Stimulated activated CD4-positive, alpha-beta T cell treated with anti-CD3 and anti-CD28 coated beads, Interleukin-15, amount 100 ng/mL, for 1 hour (primary cell): ENCODE measurements at regions not wholly inside any gene's neighbourhood (a gene's known extent, or its start where the extent isn't known, plus 50 kb on each side); places are given as distances from the start of the nearest gene placed in this dataset.

Experiments used
- DNase-seq, 2 donors: peaks; one replicate each; pipeline ENCODE4 v3.0.0-alpha.2; 2020; ENCODE audit warnings: low read depth in 1 of 2, low spot score in 1 of 2

DNA sequence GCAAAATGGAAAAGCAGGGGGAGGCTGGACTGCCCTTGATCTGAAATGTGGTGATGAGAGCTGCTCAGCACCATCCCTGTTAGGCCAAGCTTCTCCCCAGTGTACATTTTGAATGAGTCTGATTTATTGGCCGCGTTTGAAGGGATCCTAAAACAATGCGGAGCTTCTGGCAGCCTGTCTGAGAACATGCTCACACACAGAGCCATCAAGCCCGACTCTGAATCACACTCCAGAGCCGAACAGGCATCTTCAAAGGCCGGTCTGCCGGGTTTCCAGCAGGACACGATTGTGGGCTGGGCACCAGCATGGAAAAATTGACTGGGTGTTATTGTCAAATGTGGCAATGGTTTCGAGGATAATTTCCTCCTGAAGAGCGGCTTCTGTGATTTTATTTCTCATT is 235.9 kb downstream of the TFAP2C start:
- DNase-seq: no peak

DNA sequence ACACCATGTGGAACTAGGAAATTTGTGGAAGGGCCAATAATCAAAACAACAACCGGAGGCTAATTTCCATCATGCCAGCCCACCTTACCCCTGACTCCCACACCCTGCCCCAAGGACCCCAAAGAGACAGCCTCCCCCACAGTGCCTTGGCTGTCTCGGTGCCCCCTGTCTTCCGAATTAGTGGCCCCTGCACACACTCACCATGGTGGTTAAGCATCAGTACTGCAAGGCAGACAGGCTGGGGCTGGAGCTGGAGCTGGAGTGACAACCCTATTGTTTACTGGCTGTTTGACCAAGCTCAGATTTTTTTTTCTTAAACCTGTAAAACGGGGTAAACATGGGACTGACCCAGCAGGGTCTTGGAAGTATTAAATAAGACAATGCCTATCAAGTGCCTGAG is 238.0 kb downstream of the TFAP2C start:
- DNase-seq: no peak

DNA sequence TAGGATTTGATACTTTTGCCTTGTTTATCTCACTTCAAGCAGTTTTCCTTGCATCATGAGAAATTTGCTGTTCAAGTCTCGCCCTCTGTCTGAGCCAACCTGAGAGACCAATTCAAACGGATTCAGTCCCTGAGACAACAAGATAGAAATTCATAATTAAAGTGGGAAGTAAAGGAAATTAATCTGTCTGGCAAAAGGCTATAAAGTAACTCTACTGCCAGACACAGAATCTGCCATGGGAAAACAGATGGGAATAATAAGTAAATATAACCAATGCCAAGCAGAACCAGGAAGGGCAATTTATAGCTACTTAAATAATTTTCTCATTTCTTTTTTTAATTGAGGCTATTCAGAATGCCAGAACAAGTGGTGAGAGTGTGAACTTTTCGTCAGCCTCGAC is 239.6 kb downstream of the TFAP2C start:
- DNase-seq: no peak

DNA sequence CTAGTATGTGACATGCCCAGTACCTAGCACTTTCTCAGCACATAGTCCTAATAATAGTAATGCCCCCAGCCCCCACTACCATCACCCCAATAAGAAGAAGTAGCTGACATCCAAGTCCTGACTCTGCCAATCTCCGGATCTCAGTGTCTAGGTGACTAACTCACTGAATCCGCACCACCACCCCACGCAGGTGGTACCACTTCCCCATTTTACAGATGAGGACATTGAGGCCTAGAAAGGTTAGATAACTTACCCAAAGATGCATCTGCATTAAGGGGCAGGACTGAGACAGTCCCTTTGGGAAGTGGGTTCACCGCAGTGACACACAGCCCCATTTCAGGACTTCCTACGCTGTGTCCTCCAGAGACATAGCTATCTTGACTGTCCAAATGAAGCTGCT is 241.2 kb downstream of the TFAP2C start:
- no peak for DNase-seq

DNA sequence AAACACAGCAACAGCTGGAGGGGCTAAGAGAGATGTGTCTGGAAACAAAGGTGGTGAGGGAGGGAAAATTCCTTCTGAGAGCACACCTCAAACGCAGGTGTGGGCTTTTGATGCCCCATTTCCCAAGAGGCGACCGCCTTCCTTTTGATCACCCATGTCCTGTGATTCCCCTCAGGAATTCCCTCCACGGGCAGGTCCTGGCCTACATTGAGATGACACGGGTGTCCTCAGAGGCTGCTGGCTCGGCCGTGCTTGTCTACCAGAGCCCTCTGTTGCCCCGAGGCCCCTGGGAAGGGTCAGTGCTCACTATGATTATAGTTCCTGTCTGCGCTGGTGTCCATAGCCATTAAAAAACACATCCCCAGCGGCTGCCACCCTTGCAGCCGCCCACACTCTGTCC is 242.6 kb downstream of the TFAP2C start:
- no peak for DNase-seq

DNA sequence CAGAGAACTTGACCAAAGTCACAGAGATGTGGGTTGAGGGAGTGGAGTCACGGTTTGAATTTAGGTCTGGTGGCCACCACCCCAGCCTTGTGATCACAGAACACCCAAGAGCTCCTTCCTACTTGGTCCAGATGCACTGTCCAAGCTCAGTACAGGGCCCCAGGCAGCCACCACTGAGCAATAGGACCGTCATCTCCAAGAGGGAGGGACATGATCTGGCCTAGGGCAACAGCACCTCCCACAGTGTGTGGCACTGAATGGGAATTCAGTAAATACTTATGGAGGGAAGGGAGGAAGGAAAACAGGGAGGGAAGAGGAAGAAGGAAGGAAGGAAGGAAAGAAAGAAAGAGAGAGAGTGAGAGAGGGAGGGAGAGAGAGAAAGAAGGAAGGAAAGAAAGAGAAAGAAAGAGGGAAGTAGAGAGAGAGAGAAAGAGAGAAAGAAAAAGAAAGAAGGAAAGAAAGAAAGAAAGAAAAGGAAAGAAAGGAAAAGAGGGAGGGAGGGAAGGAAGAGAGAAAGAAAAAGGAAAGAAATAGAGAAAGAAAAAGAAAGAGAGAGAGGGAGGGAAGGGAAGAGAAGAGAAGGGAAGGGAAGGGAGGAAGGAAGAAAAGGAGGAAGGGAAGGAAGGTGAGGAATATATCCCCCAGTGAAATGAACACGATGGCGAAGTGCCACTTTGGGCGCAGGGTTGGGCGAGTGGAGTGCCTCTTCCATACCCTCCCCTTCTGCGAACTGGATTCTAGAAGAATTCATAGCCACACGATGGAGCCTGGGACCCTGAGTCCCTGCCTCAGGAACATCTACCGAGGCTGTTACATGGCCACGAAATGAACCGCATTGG is 243.7 kb downstream of the TFAP2C start:
- DNase-seq: no peak

DNA sequence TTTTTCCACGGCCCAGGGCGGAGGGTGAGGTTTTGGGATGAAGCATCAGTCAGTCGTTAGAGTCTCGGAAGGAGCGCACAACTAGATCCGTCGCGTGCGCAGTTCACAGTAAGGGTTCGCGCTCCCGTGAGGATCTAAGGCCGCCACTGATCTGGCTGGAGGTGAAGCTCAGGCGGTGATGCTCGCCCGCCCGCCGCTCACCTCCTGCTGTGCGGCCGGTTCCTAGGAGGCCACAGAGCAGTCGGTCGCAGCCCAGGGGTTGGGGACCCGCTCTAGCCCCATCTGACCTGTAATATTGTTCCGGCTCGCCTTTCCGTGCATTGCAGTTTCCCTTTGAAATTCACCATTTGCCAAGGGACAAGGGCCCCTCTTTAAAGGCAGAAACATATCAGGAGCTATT is 244.7 kb downstream of the TFAP2C start:
- DNase-seq: no peak

DNA sequence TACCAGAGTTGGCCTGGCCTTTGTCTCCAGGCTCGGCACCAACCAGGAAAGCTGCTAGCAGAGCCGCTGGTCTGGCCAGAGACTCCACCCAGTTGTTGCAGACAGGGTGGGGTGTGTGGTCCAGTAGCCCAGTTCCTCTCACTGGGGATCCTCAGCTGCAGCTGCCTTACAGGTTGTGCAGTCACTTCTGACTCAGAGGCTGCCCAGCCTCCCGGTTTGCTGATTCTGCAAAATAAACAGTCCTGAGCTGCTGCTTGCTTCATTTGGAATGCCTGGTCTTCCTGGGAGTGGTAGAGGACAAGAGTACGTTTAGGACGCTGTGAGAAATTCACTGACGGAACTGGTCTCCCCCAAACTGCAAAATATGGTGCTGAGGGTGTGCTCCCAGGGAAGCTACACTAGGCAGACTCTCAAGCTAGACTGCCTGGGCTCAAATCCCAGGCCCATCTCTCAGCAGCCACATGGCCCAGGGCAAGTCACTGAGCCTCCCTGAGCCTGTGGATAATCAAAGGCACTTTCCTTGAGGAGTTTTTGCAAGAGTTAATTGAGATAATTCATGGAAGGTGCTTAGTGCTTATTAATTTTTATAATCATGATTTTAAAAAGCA is 246.1 kb downstream of the TFAP2C start:
- no peak for DNase-seq

DNA sequence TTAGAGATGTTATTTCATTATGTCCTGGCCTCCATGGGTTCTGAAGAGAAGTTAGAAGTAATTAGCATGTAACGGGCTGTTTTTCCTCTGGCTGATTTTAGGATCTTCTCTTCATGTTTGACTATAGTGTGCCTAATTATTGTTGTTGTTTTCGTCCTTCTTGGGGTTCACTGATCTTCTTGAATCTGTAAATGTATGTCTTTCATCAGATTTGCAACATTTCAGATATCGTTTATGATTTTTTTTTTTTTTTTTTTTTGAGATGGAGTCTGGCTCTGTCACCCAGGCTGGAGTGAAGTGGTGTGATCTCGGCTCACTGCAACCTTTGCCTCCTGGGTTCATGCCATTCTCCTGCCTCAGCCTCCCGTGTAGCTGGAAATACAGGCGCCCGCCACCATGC is 246.7 kb downstream of the TFAP2C start:
- no peak for DNase-seq

DNA sequence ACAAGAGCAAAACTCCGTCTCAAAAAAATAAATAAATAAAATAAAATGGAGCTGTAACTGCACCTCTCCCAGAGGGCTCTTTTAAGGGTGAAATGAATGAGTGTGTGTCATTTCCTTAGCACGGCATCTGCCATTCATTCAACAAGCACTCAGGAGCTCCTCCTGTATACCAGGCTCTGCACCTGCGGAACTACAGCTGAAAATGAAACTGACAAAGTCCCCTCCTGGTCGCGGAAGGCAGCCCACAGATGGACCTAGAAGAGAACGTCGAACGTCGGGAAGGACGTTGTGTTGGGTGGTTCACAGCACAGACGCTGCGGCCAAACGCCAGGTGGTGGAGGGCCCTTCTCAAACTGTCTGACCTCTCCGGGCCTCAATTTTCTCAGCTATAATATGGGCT is 256.4 kb downstream of the TFAP2C start:
- DNase-seq: no peak

DNA sequence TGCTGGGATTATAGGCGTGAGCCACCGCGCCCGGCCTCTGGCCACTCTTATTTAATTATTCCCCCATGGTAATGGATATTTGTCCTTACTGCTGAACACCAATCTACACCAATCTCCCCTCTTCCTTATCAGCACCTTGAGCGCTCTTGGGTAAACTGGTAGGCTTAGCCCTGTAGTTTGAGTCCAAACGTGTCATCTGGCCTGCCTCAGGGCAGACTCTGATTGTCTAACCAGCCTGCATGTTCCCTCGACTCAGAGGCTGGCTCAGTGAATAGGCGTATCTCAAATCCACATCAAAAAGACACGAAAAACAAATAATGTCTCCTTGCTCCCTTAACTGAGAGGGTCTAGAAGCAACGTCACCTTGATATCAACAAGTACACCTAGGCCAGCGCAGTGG is 260.9 kb downstream of the TFAP2C start:
- DNase-seq: no peak

DNA sequence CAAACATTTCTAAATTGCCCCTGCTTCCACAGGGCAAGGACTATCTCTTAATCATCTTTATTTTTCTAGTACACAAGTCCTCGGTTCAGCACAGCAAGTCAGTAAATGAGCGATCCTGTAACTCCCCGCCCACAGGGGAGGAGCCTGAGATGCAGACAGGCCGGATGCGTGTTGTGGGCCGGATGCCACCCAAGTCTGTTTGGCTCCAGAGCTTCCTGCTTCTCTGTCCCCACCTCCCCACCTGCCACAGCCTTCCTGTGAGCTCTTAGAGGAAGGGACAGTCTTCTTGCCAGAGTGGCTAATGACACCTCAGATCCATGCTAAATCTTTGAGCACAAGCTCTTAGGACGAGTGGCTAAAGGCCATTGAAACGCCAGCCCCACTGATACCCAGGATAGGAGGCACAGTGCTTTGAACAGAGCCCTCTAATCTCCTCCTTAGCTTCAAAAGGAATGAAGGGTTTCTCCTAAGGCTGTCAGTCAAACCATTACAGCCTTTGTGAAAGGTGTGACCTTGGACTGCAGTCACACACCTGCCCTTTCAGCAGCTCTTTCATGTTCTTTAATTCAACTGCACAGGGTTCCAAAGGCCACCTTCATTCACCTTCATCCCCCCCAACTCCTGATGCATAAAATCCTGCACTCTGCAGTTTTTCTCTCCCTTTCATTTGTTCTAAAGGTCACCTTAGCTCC is 264.3 kb downstream of the TFAP2C start:
- DNase-seq: no peak

DNA sequence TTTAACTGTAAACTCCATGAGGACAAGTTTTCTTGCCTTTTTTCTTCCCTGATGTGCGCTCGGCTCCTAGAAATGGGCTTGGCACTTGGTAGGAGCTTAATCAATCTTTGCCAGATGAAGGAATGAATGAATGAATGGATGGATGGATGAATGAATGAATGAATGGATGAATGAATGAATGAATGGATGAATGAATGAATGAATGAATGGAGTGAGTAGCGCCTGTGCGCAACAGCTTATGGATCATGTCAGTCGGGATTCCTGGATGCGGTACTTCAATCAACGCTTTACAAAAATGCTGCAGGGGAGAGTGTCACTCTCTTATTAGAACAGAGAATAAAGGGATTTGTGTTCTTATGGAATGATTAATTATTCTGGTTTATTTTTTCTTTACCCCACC is 267.3 kb downstream of the TFAP2C start:
- no peak for DNase-seq

DNA sequence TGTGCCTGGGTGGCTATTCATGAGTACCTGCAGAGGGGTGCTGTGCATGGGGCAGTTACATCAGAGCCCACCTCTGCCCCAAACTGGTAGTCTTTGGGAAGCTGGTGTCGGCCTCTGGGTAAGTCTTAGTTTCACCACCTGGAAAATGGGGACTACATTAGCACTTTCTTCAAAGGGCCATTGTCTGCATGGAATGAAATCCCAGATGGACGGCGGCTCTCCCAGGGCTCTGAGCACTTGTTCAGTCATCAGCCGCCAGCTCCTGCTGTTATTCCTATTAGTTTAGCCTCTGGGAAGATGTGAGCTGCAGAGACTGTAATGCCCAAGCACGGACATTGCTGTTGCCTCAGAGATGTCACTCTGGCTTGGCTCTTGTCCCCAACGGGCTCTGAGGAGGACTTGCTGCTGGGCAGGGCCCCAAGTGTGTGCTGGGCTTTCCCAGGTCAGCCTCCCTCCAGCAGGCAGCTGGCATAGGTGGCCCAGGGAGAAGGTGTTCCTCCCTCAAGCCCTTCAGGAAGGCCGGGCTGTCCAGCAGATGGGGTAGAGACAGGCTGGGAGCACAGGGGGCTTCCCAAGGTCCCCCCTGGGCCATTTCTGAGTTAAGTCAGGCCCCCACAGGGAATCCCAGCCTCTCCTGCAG is 268.3 kb downstream of the TFAP2C start:
- no peak for DNase-seq

DNA sequence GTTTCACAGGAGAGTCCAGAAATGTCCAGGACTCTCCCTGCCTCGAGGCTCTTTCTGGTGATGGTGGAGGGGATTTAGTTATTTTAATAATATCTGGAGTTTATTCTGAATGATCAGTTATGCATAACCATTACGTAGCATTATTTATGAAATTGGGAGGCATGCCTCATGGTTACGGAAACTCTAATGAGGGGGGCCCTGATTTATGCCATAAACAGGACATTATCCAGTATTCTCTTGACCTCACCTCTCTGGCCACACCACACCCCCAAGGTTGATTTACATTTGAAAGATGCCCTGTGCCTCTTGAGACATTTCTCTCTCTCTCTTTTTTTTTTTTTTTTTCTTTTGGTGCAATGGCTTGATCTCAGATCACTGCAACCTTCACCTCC is 268.8 kb downstream of the TFAP2C start:
- DNase-seq: no peak

DNA sequence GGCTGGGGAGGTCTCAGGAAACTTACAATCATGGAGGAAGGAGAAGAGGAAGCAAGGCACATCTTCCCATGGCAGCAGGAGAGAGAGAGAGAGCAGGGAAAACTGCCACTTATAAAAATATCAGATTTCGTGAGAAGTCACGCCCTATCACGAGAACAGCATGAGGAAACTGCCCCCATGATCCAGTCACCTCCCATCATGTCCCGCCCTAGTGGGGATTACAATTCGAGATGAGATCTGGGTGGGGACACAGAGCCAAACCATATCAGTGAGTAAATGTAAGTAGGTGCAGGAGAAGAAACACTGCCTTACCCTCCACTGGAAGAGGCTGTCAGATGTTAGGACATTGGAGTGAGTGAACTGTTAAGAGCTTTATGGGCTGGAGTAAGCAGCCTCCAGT is 270.4 kb downstream of the TFAP2C start:
- DNase-seq: no peak

DNA sequence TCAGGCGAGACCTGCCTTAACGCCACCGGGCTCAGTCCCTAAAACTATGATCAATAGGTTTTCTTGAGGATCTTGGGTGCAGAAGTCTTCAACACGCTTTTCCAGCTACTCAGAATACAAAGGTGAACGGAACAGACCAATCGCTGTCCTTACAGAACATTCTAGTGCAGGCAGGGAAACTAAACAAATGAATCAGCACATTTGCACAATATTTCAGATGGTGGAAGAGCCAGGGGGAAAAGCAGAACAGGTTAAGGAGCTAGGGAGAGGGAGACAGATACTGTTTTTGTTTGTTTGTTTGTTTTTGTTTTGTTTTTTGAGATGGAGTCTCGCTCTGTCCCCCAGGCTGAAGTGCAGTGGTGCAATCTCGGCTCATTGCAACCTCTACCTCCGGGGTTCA is 271.1 kb downstream of the TFAP2C start:
- DNase-seq: no peak

DNA sequence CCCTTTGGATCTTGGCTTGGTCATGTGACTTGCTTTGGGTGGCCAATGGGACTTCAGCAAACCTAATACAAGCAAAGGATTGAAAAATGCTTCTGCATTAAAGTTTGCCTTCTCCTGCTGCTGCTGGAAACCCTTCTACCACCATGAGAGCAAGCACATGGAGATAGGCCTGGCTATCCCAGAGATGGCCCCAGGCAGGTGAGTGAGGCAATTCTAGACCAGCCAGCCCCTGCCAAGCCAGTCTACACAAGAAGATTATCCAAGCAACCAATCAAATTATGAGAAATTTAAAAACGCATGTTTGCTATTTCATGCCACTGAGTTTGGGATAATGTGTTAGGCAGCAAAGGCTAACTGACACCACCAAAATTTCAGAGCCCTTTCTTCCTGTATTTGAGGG is 274.3 kb downstream of the TFAP2C start:
- DNase-seq: no peak

DNA sequence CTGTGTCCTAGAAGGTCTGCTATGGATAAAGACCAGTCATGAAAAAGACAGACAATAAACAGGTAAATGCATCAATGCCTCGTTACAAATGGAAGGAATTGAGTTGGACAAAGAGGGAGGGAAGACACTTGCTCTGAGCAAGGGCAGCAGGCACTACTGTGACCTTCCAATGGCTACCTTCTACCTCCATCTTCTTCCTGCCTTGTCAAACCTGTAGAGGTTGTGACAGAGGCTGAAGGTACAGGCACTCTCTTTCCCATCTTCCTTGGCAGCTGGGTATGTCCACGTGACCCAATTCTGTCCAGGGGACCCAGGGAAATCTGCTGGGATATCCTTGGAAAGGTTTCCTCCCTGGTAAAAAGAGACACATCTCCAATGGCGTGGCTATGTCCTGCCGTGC is 274.8 kb downstream of the TFAP2C start:
- DNase-seq: no peak

DNA sequence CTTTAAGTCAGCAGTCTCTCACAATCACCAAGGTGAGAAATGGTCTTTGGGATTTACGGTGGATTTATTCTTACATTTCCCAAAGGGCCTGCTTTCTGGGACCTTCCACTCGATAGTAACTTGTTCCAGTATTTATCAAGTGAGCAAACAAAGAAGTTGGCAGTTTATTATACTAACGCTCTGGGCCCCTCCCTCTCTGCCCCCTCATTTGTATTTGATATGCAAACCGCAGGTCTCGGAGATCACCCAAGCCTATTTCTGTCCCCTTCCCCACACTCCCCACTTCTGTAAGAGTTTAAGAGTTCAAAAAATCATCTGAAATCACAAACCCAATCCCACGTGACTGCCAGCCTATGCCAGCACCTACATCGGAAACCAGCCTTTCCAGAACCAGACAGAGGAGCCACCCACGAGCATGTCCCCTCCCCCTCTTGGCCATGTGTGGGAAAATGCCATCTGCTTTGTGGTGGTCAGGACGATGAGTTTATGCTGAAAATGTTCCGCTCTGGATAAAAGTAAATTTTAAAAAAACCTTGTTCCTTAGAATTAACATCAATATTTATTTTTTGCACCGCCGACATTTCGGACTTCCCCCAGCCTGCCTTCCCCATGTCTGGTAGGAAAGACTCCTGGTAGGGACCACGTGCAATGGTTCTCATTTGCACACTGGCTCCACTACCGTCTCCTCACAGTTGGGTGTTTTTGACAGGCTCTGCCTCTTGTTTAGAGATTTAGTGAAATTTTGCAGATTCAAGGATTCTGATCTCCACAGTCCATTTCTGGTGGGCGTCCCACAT is 281.0 kb downstream of the TFAP2C start:
- no peak for DNase-seq

DNA sequence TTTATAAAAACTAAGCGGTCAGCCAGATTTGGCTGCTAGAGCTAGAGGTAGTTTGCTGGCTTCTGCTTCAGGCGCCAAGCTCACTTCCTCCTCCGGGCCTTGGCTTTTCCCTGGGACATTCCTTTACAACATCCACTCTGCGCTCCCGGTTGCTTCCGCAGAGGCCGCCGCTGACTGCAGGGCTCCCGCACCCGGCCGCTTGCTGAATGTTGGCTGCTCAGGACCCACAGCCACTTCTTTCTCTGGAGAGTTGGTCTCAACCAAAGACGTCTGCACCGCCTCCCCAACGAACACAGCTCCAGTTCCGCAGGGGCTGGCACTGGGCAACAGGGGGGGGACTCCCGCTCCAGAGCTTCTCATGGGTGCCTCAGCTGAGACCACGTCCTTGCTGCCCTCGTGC is 282.8 kb downstream of the TFAP2C start:
- no peak for DNase-seq
